ENCODE measurements at regions not wholly inside any gene's neighbourhood (a gene's known extent, or its start where the extent isn't known, plus 50 kb on each side); places are given as distances from the start of the nearest gene placed in this dataset.

DNA sequence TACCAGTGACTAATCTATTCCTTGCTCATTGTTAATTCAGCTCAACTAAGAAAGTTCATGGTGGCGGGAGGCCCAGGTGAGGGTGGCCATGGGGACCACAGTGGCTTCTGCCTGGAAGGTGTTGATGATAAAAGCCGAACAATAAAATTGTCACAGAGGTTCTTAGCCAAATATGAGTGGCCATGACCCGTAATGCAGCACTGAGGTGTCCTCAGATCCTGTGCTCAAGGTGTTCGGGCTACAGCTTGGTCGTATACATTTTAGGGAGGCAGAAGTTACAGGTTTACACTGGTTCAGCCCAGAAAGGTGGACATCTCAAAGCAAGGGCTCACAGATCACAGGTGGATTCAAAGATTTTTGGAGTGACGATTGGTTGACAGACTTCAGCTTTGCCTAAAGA, 98.5 kb upstream of the SNTG2 start:
- Histone ChIP-seq H4K8ac (replicated peaks; ENCODE audit: insufficient read length, low read depth, low read length) (no peak overlapping the region), H2BK5ac (ENCODE audit: insufficient read length, low read length) (no peak overlapping the region), H3T11ph (ENCODE audit: low read length) (no peak overlapping the region), H3K79me1 (ENCODE audit: insufficient read depth, low read depth, low read length, poor library complexity, severe bottlenecking) (no peaks in the 10 kb centered on the region), H3K18ac (ENCODE audit: insufficient read length, low read depth, low read length) (no peak overlapping the region), H2BK20ac (ENCODE audit: low read depth, low read length, poor library complexity, severe bottlenecking) (no peak overlapping the region), H3K56ac (ENCODE audit: insufficient read length, low read depth, low read length) (no peak overlapping the region), H2BK120ac (ENCODE audit: low read depth, low read length, poor library complexity, severe bottlenecking) (no peak overlapping the region), H3K9ac (ENCODE audit: extremely low read depth, insufficient read length, low read length) (no peak overlapping the region), H3K23ac (ENCODE audit: insufficient read length, low read depth, low read length) (no peak overlapping the region), H4K20me1 (ENCODE audit: control insufficient read depth, insufficient read depth, insufficient read length) (peaks cover 2% of the 10 kb centered on the region), H2AK5ac (ENCODE audit: insufficient read length, low read length) (no peak overlapping the region), H3K14ac (ENCODE audit: insufficient read depth, low read length) (no peak overlapping the region), H3K23me2 (ENCODE audit: insufficient read length, low read depth, low read length, poor library complexity, severe bottlenecking) (no peaks in the 10 kb centered on the region), H2BK15ac (ENCODE audit: low read depth, low read length) (no peak overlapping the region), H3K4me1 (ENCODE audit: insufficient read depth, low read length) (no peaks in the 10 kb centered on the region), H3K9me3 (ENCODE audit: control insufficient read depth, low read depth, low read length) (no peaks in the 10 kb centered on the region), H3K27ac (ENCODE audit: insufficient read length, low read depth, low read length) (no peak overlapping the region), H2BK12ac (ENCODE audit: insufficient read length, low read depth, low read length) (no peak overlapping the region), H3K79me2 (ENCODE audit: insufficient read depth, low read length) (no peaks in the 10 kb centered on the region), H4K5ac (ENCODE audit: insufficient read length, low read depth, low read length) (no peak overlapping the region), H2AFZ (ENCODE audit: low read length) (no peak overlapping the region), H3K4me2 (ENCODE audit: insufficient read depth, insufficient read length, low read length) (no peak overlapping the region), H3K4ac (ENCODE audit: low read depth, low read length) (no peak overlapping the region), H4K91ac (ENCODE audit: insufficient read length, low read depth, low read length) (no peak overlapping the region), H3K27me3 (ENCODE audit: insufficient read depth, low read length) (no peaks in the 10 kb centered on the region)
- H3K27ac Mint-ChIP-seq, result no peak overlapping the region
- peaks cover 6% of the 10 kb centered on the region for H3K27me3 Mint-ChIP-seq (ENCODE audit: low read depth)
- H3K9me3 Mint-ChIP-seq, result no peaks in the 10 kb centered on the region; a peak in 1 of 5 replicates
- peaks cover 6 to 8% of the 10 kb centered on the region in 2 experiments for H3K4me1 Mint-ChIP-seq
- no CpG with 5 or more reads among the region's 6 CpGs for WGBS (ENCODE audit: extremely low coverage, insufficient read length, low lambda C conversion rate)
- H3K36me3 Mint-ChIP-seq (ENCODE audit: insufficient read depth in 1 of 3, low read depth in 3 of 3), result 0 out of 7 replicates have a peak, but pooled peaks cover 0 to 4% (median 0%) of the 10 kb centered on the region in 3 experiments
- no peak for DNase-seq
- H3K4me3 Mint-ChIP-seq, result no peak overlapping the region
- TF ChIP-seq, protein P1, sequence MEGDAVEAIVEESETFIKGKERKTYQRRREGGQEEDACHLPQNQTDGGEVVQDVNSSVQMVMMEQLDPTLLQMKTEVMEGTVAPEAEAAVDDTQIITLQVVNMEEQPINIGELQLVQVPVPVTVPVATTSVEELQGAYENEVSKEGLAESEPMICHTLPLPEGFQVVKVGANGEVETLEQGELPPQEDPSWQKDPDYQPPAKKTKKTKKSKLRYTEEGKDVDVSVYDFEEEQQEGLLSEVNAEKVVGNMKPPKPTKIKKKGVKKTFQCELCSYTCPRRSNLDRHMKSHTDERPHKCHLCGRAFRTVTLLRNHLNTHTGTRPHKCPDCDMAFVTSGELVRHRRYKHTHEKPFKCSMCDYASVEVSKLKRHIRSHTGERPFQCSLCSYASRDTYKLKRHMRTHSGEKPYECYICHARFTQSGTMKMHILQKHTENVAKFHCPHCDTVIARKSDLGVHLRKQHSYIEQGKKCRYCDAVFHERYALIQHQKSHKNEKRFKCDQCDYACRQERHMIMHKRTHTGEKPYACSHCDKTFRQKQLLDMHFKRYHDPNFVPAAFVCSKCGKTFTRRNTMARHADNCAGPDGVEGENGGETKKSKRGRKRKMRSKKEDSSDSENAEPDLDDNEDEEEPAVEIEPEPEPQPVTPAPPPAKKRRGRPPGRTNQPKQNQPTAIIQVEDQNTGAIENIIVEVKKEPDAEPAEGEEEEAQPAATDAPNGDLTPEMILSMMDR (conservative IDR thresholded peaks at IDR 0.05), result no peak

Data from H9 (cell line).